Right lobe of liver (tissue), 6 donors: ENCODE measurements at regions not wholly inside any gene's neighbourhood (a gene's known extent, or its start where the extent isn't known, plus 50 kb on each side); places are given as distances from the start of the nearest gene placed in this dataset.

Experiments used
- ATAC-seq, 4 donors: fragments of 200-7000 bp; cut with Tn5 transposase; one replicate each; pipeline ENCODE4 v1.9.1; 2020; ENCODE audit warnings: mild to moderate bottlenecking in 4 of 4, moderate library complexity in 4 of 4
- DNase-seq, 3 donors: peaks; one replicate each; pipeline ENCODE4 v3.0.0-alpha.2; 2020
- H3K27ac ChIP-seq, 3 donors: fragments of 200-600 bp; one replicate each; pipeline ENCODE4 v1.8.0; 2022
- H3K27me3 ChIP-seq, 2 donors: fragments of 200-600 bp; one replicate each; pipeline ENCODE4 v1.8.0; 2022
- H3K36me3 ChIP-seq, 4 donors: fragments of 200-600 bp; sonication (generic) in 1 of 4; one replicate each; pipeline versions ENCODE4 v1.5.1 to v1.8.0; 2017 to 2022; ENCODE audit warnings: control low read depth in 1 of 4
- H3K4me1 ChIP-seq, 4 donors: fragments of 200-600 bp; sonication (generic) in 1 of 4; one replicate each; pipeline versions ENCODE4 v1.5.1 to v1.8.0; 2017 to 2022; ENCODE audit warnings: control low read depth in 1 of 4
- H3K4me3 ChIP-seq, 3 donors: fragments of 200-600 bp; one replicate each; pipeline ENCODE4 v1.8.0; 2022
- H3K9me3 ChIP-seq, 4 donors: fragments of 200-600 bp; sonication (generic) in 1 of 4; one replicate each; pipeline versions ENCODE4 v1.5.1 to v1.8.0; 2017 to 2022; ENCODE audit warnings: control low read depth in 1 of 4
- CTCF ChIP-seq, 4 donors: fragments of 200-600 bp in 3 of 4; fragments of 450-650 bp in 1 of 4; IDR thresholded peaks; one replicate each; pipeline versions ENCODE4 v1.5.1 to v1.8.0; 2016 to 2022; ENCODE audit warnings: antibody characterized with exemption in 4 of 4, mild to moderate bottlenecking in 2 of 4
- POLR2A ChIP-seq: fragments of 450-650 bp; IDR thresholded peaks from one replicate; pipeline ENCODE4 v1.6.1; 2017; ENCODE audit warnings: antibody characterized with exemption, mild to moderate bottlenecking
- WGBS: methylation state at CpG from one replicate; pipeline ENCODE4 v1.1.6; 2018; ENCODE audit warnings: low coverage, low lambda C conversion rate; ENCODE audit not compliant: insufficient coverage; ENCODE audit errors: missing lambda C conversion rate; 5-methylcytosine and 5-hydroxymethylcytosine counted together
- intact Hi-C, 2 donors: fragments of 100-400 bp; cut with DNase I; formaldehyde crosslinking; loops; one replicate each; pipeline versions ENCODE4 v1.11.2 to v1.14.1; 2022
- donor health status: DM: no; HTN: yes; CAD: no.
- donor health status: DM: no; HTN: no; CAD: no.
- donor health status: DM: no; HTN: no; CAD: no.
- donor health status: DM: no; HTN: yes; CAD: no.
- donor health status: DM: no; HTN: yes; CAD: no.

GRCh38 chr5:74248576-74248975 lies 392.0 kb downstream of the ENC1 start:
- TF ChIP-seq POLR2A: no peak
- TF ChIP-seq CTCF (IDR thresholded peaks at IDR 0.05): no peak
- DNase-seq: no peak
- Histone ChIP-seq H3K4me1 (no peaks in the 10 kb centered on the region), H3K27me3 (no peaks in the 10 kb centered on the region), H3K36me3 (no peaks in the 10 kb centered on the region), H3K9me3 (no peaks in the 10 kb centered on the region), H3K4me3 (no peak overlapping the region), H3K27ac (no peak overlapping the region)
- no peak for ATAC-seq
- intact Hi-C loops: no loop called here

GRCh38 chr5:74244406-74244805 lies 396.1 kb downstream of the ENC1 start:
- intact Hi-C loops: no loop called here
- TF ChIP-seq CTCF (IDR thresholded peaks at IDR 0.05) (no peak), POLR2A (no peak)
- 86% methylated on average over 3 of the region's 3 CpGs for WGBS
- DNase-seq: no peak
- ATAC-seq: no peak
- Histone ChIP-seq H3K4me3 (no peak overlapping the region), H3K36me3 (no peaks in the 10 kb centered on the region), H3K9me3 (no peaks in the 10 kb centered on the region), H3K27me3 (no peaks in the 10 kb centered on the region), H3K4me1 (no peaks in the 10 kb centered on the region), H3K27ac (no peak overlapping the region)

GRCh38 chr5:74243634-74244033 lies 396.9 kb downstream of the ENC1 start:
- ATAC-seq (no peak), DNase-seq (no peak)
- Histone ChIP-seq H3K36me3 (no peaks in the 10 kb centered on the region), H3K27me3 (no peaks in the 10 kb centered on the region), H3K27ac (no peak overlapping the region), H3K4me1 (no peaks in the 10 kb centered on the region), H3K4me3 (no peak overlapping the region), H3K9me3 (no peaks in the 10 kb centered on the region)
- TF ChIP-seq CTCF (IDR thresholded peaks at IDR 0.05) (no peak), POLR2A (no peak)
- intact Hi-C loops: no loop called here
- 84% methylated on average over 2 of the region's 2 CpGs for WGBS

- no peaks in the 10 kb centered on the region for H3K36me3 ChIP-seq
- DNase-seq (no peak), ATAC-seq (no peak)
- H3K4me3 ChIP-seq: no peak overlapping the region
- no peak for TF ChIP-seq CTCF (IDR thresholded peaks at IDR 0.05)
- no peak for TF ChIP-seq POLR2A
- no peaks in the 10 kb centered on the region for H3K9me3 ChIP-seq
- H3K27me3 ChIP-seq: no peaks in the 10 kb centered on the region
- intact Hi-C loops: no loop called here
- 60% methylated on average over 3 of the region's 3 CpGs for WGBS
- H3K4me1 ChIP-seq: no peaks in the 10 kb centered on the region
- H3K27ac ChIP-seq: no peak overlapping the region
Measured at GRCh38 chr5:74242516-74242915, 398.0 kb downstream of the ENC1 start.

- TF ChIP-seq POLR2A (no peak), CTCF (IDR thresholded peaks at IDR 0.05) (no peak)
- no peaks in the 10 kb centered on the region for H3K9me3 ChIP-seq
- no peak overlapping the region for H3K27ac ChIP-seq
- no peak overlapping the region for H3K4me3 ChIP-seq
- 57% methylated on average over 2 of the region's 2 CpGs for WGBS
- no peaks in the 10 kb centered on the region for H3K36me3 ChIP-seq
- H3K4me1 ChIP-seq: no peaks in the 10 kb centered on the region
- H3K27me3 ChIP-seq: no peaks in the 10 kb centered on the region
- ATAC-seq: no peak
- intact Hi-C loops: no loop called here
- DNase-seq: no peak
Measured at GRCh38 chr5:74241751-74242140, 398.8 kb downstream of the ENC1 start.
